Activated CD8-positive, alpha-beta memory T cell treated with anti-CD3 and anti-CD28 coated beads, Interleukin-2, amount 50 U/mL, for 4 hours (primary cell): ENCODE measurements at regions not wholly inside any gene's neighbourhood (a gene's known extent, or its start where the extent isn't known, plus 50 kb on each side); places are given as distances from the start of the nearest gene placed in this dataset.
"Not testable (repeated sequence)": the region's sequence is repeated elsewhere in the genome, so short reads cannot be mapped to it uniquely, and the experiment has no call there.

ENCODE experiments used
- DNase-seq: peaks from one replicate; pipeline ENCODE4 v3.0.0-alpha.2; 2020

GRCh38 chr3:21013566-21013965, 737.4 kb downstream of the ZNF385D start:
- no peak for DNase-seq

- DNase-seq, result no peak
Measured at GRCh38 chr3:20999661-21000060, 751.3 kb downstream of the ZNF385D start.

DNA sequence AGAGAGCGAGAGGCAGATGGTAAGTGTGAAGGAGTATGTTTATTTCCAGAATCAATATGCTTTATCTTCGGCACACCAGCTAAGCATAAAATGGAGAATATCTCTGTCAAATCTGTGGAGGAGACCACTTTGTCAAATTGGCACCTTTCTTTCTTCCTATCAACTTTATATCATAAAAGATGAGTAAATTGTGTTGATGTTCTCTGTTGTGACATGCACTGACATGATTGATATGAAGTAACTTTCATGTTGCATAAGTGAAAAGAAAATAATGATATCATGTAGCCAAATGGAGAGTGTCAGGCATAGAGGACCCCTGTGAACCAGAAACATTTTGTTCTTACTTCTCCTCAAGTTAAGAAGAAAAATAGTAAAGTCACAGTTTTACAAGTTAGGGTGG, 753.8 kb downstream of the ZNF385D start:
- DNase-seq, result no peak

DNA sequence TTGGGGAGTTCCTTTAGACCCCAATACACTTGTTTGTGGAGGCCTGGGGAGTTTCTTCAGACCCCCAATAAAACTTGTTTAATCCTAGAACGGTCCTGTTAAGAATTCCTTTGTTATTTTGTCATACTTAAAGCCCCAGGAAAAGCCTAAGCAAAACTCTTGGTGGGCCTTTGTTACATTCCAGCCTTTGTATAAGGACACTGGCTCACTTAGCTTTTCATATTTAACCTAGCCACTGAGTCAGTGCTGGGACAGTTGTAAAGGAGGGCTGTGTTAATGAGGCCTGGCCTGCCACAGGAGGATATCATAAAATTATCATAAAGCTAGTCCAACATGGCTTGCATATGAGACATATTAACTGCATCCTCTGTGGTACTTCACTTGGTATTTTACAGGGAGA, 760.1 kb downstream of the ZNF385D start:
- DNase-seq, result no peak

DNA sequence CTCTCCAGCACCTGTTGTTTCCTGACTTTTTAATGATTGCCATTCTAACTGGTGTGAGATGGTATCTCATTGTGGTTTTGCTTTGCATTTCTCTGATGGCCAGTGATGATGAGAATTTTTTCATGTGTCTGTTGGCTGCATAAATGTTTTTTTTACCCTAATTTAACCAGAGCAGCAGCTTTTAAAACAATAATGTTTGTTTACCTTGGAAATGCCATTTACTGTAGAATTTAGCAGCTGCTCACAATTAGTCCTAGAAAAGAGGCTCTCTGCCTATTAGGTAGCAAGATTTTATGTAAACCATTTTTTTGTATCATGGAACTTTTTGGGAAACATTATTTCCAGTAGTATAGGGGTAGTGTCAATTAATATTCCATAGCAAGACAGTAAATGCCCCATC, 761.4 kb downstream of the ZNF385D start:
- not testable (repeated sequence) for DNase-seq

- no peak for DNase-seq
Measured at GRCh38 chr3:20984594-20985205, 766.3 kb downstream of the ZNF385D start.

GRCh38 chr3:20975188-20975651, 775.8 kb downstream of the ZNF385D start:
- no peak for DNase-seq

- DNase-seq, result no peak
Measured at GRCh38 chr3:20974396-20974795, 776.6 kb downstream of the ZNF385D start.

- not testable (repeated sequence) for DNase-seq
Measured at GRCh38 chr3:20970807-20971206, 780.2 kb downstream of the ZNF385D start.

GRCh38 chr3:20967485-20967884, 781.5 kb upstream of the SGO1 start:
- not testable (repeated sequence) for DNase-seq

- DNase-seq, result no peak
Measured at GRCh38 chr3:20958161-20958560, 772.2 kb upstream of the SGO1 start.

DNA sequence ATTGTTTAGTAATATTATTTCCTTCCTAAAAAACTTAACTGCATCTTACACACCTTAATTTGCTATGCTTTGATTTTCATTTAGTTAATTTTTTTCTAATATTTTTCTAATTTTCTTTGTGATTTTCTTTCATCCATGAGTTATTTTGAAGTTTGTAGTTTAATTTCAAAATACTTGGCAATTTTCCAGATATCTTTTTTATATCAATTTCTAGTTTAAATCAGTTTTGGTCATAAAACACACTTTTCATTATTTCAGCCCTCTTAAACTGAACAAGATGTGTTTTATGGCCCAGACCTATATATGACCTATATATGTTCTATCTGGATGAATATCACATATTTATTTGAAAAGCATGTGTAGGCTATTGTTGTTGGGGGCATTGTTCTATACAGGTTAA, 759.9 kb upstream of the SGO1 start:
- DNase-seq, result no peak

- no peak for DNase-seq
Measured at GRCh38 chr3:20935791-20936190, 749.8 kb upstream of the SGO1 start.

DNA sequence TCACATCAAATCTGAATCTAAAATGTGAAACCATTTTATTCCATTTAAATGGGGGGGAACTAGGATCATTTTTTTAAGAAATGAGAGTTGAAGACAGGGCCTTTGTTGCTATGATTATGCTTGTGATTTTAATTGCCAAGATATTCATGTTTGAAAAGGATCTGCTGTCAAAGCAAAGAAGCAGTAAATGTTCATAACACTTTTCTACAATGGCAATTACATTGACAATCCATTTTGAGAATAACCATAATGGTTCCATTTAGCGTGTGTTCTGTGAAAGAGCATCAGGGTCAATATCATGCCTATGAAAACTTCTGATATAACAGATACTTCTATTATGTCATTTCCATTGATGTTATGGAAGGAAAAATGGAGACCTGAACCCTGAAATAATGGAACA, 745.8 kb upstream of the SGO1 start:
- no peak for DNase-seq

GRCh38 chr3:20930034-20930433, 744.0 kb upstream of the SGO1 start:
- DNase-seq, result no peak

DNA sequence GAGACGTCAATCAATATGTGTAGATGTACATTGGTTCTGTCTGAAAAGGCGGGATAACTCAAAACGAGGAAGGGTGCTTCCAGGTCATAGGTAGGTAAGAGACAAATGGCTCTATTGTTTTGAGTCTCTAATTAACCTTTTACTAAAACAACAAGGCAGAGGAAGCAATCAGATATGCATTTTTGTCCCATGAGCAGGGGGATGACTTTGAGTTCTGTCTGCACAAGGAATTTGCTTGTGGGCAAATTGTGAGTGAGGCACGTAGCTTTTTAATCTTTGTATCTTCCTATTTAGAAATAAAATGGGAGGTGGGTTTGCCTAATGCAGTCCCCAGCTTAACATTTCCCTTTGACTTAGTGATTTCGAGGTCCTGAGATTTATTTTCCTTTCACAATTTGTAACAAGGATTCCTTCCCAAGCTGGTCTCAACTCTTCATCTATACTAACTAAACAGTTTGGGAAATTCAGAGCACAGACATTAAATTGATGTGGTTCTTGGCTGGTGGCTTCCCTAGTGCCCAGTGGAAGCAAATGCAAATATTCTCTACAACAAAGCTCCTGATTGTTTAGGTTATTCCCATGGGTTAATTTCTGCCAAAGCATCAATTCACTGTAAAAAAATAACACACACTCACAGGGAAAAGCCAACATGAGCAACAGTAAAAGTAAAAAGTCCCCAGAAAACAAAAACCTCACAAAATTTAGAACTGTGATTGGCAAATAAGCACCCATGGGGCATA, 738.8 kb upstream of the SGO1 start:
- no peak for DNase-seq

- not testable (repeated sequence) for DNase-seq
Measured at GRCh38 chr3:20921112-20921511, 735.1 kb upstream of the SGO1 start.

DNA sequence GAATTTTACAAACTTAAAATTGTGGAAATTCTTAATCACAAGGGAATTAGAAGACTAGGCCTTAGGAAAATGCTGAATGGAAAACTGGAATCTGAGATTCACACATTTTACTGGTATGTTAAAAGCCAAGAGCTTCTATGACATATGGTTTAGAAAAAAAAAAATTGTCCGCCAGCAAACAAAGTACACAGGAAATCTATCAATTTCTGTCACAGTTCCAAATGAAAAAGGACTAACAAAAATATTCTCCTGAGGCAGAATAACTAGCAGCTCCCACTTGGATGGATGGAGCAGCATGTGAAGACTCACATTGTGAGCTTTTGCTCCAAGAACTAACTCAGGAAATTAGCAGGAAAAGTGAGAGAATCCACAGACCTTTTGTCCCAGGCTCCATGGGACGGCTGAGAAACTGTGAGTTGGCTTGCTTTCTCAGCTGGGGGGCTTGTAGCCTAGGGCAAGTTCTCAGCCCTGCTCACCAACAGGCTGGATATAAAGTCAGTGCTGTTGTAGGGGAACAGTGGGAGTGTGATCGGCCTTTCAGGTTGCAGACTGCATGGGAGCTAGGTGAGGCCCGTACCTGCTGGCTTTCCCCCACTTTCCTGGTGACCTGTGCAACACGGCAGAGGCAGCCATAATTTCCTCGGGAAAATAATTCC, 731.1 kb upstream of the SGO1 start:
- no peak for DNase-seq

- DNase-seq, result no peak
Measured at GRCh38 chr3:20914310-20914709, 728.3 kb upstream of the SGO1 start.

- no peak for DNase-seq
Measured at GRCh38 chr3:20912406-20912805, 726.4 kb upstream of the SGO1 start.

DNA sequence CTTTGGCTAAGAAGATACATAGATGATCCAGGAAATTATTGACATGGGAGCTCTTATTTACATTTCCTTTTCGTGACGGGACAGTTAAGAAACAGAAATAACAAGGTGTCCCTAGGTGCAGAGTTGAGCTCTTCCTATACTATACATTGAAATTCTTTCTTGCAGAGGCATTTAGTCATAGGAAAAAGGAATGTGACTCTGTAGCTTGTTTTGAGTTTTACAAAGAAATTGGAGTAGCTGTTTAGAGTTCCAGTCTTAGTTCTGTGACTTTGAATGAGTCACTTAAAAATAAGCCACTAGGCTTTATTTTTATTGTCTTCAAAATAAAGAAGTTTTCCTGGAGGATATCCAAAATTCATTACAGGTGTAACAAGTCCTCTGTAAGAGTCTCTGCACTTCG, 723.5 kb upstream of the SGO1 start:
- DNase-seq, result no peak

DNA sequence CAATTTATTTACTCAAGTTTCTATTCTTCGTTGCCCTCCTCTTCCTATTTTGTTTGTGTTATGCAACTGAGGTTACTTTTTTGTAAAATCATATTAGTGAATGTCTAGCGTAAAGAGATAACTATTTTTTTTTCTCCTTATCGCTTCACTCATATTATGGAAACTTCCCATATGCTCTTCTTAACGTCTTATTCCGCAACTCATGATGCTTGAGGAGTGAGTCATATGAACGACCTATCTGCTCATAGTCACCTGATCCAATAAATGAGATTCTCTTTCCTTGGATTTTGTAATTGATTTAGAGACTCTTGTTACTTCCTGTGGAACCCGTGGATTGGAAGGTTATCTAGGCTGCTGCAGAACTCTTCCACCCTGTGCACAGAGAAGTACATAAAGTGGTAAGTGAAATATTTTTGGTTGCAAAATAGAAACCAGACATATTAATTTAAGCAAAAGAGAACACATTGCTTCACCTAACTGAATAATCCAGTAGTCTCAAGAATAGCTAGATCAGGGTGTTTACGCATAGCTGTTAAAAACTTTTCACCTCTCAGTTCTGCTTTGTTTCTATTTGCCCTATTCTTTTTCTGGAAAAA, 719.3 kb upstream of the SGO1 start:
- no peak for DNase-seq

DNA sequence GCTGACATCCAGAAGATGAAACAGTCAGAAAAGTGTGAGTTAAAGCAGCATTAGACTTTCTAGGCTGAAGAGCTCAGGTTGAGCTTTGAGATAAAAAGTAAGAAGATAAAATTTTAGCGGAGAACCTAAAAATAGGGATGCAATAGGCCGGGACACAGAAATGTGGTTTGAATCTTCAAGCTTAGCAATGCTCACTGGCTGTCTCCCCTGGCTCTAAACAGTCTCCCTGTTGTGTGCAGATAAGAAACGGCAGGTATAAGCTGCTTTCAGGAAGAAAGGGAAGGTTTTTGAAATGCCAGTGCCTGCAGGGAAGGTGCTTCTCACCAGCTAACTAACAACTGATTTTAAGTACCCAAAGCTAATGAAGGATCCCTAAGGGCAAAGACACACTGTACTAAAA, 718.7 kb upstream of the SGO1 start:
- no peak for DNase-seq

DNA sequence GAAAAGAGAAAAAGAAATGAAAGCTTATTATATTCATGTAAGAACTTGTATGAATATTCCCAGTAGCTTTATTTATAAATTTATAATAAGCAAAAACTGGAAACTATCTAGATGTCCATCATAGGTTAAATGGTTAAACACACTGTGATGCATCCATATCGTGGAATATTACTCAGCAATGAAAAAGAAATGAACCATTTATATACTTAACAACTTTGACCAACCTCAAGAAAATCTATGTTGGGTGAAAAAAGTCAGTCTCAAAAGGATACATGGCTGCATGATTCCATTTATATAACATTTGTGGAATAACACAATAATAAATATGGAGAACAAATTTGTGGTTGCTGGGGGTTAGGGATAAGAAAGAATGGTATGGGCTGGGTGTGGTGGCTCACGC, 713.0 kb upstream of the SGO1 start:
- DNase-seq, result no peak
